ENCODE measurements at regions not wholly inside any gene's neighbourhood (a gene's known extent, or its start where the extent isn't known, plus 50 kb on each side); places are given as distances from the start of the nearest gene placed in this dataset.

- peak; percentile 37 to 49 for DNase-seq (ENCODE audit: low read depth in 1 of 2, low spot score in 1 of 2)
- no peak for TF ChIP-seq CTCF (IDR thresholded peaks at IDR 0.05; ENCODE audit: low read depth, low read length)
- H3K27ac ChIP-seq: no peak overlapping the region
Observed at GRCh38 chr6:153790876-153791473, 248.1 kb upstream of the OPRM1 start.

GRCh38 chr6:153790048-153790447 lies 249.0 kb upstream of the OPRM1 start:
- DNase-seq (ENCODE audit: low read depth in 1 of 2, low spot score in 1 of 2): peak in 1 of 2 donors; percentile 92
- TF ChIP-seq CTCF (IDR thresholded peaks at IDR 0.05; ENCODE audit: low read depth, low read length): peak; percentile 12
- no peaks in the 10 kb centered on the region for H3K4me1 ChIP-seq (ENCODE audit: low read depth)
- no peak overlapping the region for H3K27ac ChIP-seq
- H3K9me3 ChIP-seq (ENCODE audit: low read depth): no peaks in the 10 kb centered on the region
- no peak overlapping the region for H3K4me3 ChIP-seq
- no peaks in the 10 kb centered on the region for H3K36me3 ChIP-seq
- no peaks in the 10 kb centered on the region for H3K27me3 ChIP-seq

More at GRCh38 chr6:153790876-153791473, 248.1 kb upstream of the OPRM1 start:
- Histone ChIP-seq H3K4me1 (ENCODE audit: low read depth) (no peaks in the 10 kb centered on the region), H3K4me3 (no peak overlapping the region), H3K36me3 (no peaks in the 10 kb centered on the region), H3K9me3 (ENCODE audit: low read depth) (no peaks in the 10 kb centered on the region), H3K27me3 (no peaks in the 10 kb centered on the region)

- no peak for DNase-seq (ENCODE audit: low read depth in 1 of 2, low spot score in 1 of 2)
- Histone ChIP-seq H3K36me3 (no peaks in the 10 kb centered on the region), H3K4me3 (no peak overlapping the region), H3K27me3 (no peaks in the 10 kb centered on the region), H3K4me1 (ENCODE audit: low read depth) (no peaks in the 10 kb centered on the region), H3K9me3 (ENCODE audit: low read depth) (no peaks in the 10 kb centered on the region), H3K27ac (no peak overlapping the region)
- TF ChIP-seq CTCF (IDR thresholded peaks at IDR 0.05; ENCODE audit: low read depth, low read length): no peak
Observed at GRCh38 chr6:153787341-153787606, 251.8 kb upstream of the OPRM1 start.

- Histone ChIP-seq H3K9me3 (ENCODE audit: low read depth) (no peaks in the 10 kb centered on the region), H3K4me3 (no peak overlapping the region), H3K27me3 (no peaks in the 10 kb centered on the region), H3K27ac (no peak overlapping the region), H3K4me1 (ENCODE audit: low read depth) (no peaks in the 10 kb centered on the region), H3K36me3 (no peaks in the 10 kb centered on the region)
- no peak for TF ChIP-seq CTCF (IDR thresholded peaks at IDR 0.05; ENCODE audit: low read depth, low read length)
- DNase-seq (ENCODE audit: low read depth in 1 of 2, low spot score in 1 of 2): no peak
Observed at GRCh38 chr6:153781306-153781705, 257.7 kb upstream of the OPRM1 start.

GRCh38 chr6:153780011-153780410 lies 259.0 kb upstream of the OPRM1 start:
- TF ChIP-seq CTCF (IDR thresholded peaks at IDR 0.05; ENCODE audit: low read depth, low read length): no peak
- Histone ChIP-seq H3K36me3 (no peaks in the 10 kb centered on the region), H3K27me3 (no peaks in the 10 kb centered on the region), H3K4me3 (no peak overlapping the region), H3K27ac (no peak overlapping the region), H3K4me1 (ENCODE audit: low read depth) (no peaks in the 10 kb centered on the region), H3K9me3 (ENCODE audit: low read depth) (no peaks in the 10 kb centered on the region)
- no peak for DNase-seq (ENCODE audit: low read depth in 1 of 2, low spot score in 1 of 2)

GRCh38 chr6:153778216-153778615 lies 260.8 kb upstream of the OPRM1 start:
- DNase-seq (ENCODE audit: low read depth in 1 of 2, low spot score in 1 of 2): no peak
- H3K4me1 ChIP-seq (ENCODE audit: low read depth): no peaks in the 10 kb centered on the region
- no peak for TF ChIP-seq CTCF (IDR thresholded peaks at IDR 0.05; ENCODE audit: low read depth, low read length)
- no peaks in the 10 kb centered on the region for H3K27me3 ChIP-seq
- no peak overlapping the region for H3K4me3 ChIP-seq
- H3K36me3 ChIP-seq: no peaks in the 10 kb centered on the region
- H3K9me3 ChIP-seq (ENCODE audit: low read depth): no peaks in the 10 kb centered on the region
- no peak overlapping the region for H3K27ac ChIP-seq
